ENCODE measurements at regions not wholly inside any gene's neighbourhood (a gene's known extent, or its start where the extent isn't known, plus 50 kb on each side); places are given as distances from the start of the nearest gene placed in this dataset.

DNA sequence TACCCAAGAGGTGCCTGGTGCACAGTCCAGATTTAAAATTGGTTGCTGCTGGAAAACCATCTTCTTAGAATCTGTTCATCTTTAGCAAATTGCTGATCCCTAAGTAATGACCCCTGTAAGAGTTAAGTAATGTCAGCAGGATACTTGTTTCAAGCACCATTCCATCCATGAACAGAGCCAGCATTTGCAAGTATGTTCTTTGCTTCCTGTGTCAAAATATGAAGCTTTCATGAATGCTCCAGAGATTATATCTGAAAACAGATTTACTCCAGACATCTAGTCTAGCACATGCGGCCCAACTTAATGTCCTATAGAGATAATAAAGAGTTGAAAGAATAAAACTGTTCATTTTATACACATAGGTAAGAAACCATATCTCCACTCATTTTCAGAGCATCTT, 98.7 kb upstream of the ZNF438 start:
- Histone ChIP-seq H3K36me3 (ENCODE audit: control insufficient read depth, insufficient read depth, low read length) (no peaks in the 10 kb centered on the region), H3K27me3 (ENCODE audit: control insufficient read depth, insufficient read depth, low read length, poor library complexity, severe bottlenecking) (peaks cover 4% of the 10 kb centered on the region), H3K27ac (ENCODE audit: low read depth, low read length) (no peak overlapping the region), H3K4me3 (ENCODE audit: low read length) (no peak overlapping the region), H3K9ac (ENCODE audit: extremely low read depth, low read length, poor library complexity, severe bottlenecking) (no peak overlapping the region), H3K4me1 (ENCODE audit: control insufficient read depth, insufficient read depth, low read length) (peaks cover 3% of the 10 kb centered on the region), H3K9me3 (ENCODE audit: control insufficient read depth, low read length) (no peaks in the 10 kb centered on the region)
- Mint-ChIP-seq H3K4me1 (peaks cover 21% of the 10 kb centered on the region), H3K9me3 (no peaks in the 10 kb centered on the region), H3K4me3 (no peak overlapping the region), H3K27me3 (ENCODE audit: insufficient read depth) (peaks cover 10% of the 10 kb centered on the region), H3K27ac (no peak overlapping the region), H3K36me3 (ENCODE audit: low read depth) (no peaks in the 10 kb centered on the region)
- no peak for DNase-seq
- TF ChIP-seq, protein P1, sequence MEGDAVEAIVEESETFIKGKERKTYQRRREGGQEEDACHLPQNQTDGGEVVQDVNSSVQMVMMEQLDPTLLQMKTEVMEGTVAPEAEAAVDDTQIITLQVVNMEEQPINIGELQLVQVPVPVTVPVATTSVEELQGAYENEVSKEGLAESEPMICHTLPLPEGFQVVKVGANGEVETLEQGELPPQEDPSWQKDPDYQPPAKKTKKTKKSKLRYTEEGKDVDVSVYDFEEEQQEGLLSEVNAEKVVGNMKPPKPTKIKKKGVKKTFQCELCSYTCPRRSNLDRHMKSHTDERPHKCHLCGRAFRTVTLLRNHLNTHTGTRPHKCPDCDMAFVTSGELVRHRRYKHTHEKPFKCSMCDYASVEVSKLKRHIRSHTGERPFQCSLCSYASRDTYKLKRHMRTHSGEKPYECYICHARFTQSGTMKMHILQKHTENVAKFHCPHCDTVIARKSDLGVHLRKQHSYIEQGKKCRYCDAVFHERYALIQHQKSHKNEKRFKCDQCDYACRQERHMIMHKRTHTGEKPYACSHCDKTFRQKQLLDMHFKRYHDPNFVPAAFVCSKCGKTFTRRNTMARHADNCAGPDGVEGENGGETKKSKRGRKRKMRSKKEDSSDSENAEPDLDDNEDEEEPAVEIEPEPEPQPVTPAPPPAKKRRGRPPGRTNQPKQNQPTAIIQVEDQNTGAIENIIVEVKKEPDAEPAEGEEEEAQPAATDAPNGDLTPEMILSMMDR (conservative IDR thresholded peaks at IDR 0.05), result no peak
- WGBS, 2 experiments (ENCODE audit: insufficient coverage in 1 of 2, insufficient read length in 1 of 2), result no CpG with 5 or more reads among the region's 1 CpG

- no peak overlapping the region for H3K4me3 ChIP-seq (ENCODE audit: low read length)
- Mint-ChIP-seq H3K36me3 (ENCODE audit: low read depth) (no peaks in the 10 kb centered on the region), H3K4me3 (no peak overlapping the region), H3K9me3 (no peaks in the 10 kb centered on the region), H3K27me3 (ENCODE audit: insufficient read depth) (peaks cover 10% of the 10 kb centered on the region), H3K4me1 (peaks cover 21% of the 10 kb centered on the region), H3K27ac (no peak overlapping the region)
- H3K4me1 ChIP-seq (ENCODE audit: control insufficient read depth, insufficient read depth, low read length), result peaks cover 3% of the 10 kb centered on the region
- H3K9me3 ChIP-seq (ENCODE audit: control insufficient read depth, low read length), result no peaks in the 10 kb centered on the region
- 73 to 100% methylated on average over 1 to 2 of the region's 2 CpGs for WGBS, 2 experiments (ENCODE audit: insufficient coverage in 1 of 2, insufficient read length in 1 of 2)
- no peak overlapping the region for H3K27ac ChIP-seq (ENCODE audit: low read depth, low read length)
- no peak for DNase-seq
- TF ChIP-seq, protein P1 (conservative IDR thresholded peaks at IDR 0.05), result no peak
- H3K27me3 ChIP-seq (ENCODE audit: control insufficient read depth, insufficient read depth, low read length, poor library complexity, severe bottlenecking), result no peaks in the 10 kb centered on the region
- no peaks in the 10 kb centered on the region for H3K36me3 ChIP-seq (ENCODE audit: control insufficient read depth, insufficient read depth, low read length)
- no peak overlapping the region for H3K9ac ChIP-seq (ENCODE audit: extremely low read depth, low read length, poor library complexity, severe bottlenecking)
Measured at GRCh38 chr10:31131251-31131650, 99.6 kb upstream of the ZNF438 start.

DNA sequence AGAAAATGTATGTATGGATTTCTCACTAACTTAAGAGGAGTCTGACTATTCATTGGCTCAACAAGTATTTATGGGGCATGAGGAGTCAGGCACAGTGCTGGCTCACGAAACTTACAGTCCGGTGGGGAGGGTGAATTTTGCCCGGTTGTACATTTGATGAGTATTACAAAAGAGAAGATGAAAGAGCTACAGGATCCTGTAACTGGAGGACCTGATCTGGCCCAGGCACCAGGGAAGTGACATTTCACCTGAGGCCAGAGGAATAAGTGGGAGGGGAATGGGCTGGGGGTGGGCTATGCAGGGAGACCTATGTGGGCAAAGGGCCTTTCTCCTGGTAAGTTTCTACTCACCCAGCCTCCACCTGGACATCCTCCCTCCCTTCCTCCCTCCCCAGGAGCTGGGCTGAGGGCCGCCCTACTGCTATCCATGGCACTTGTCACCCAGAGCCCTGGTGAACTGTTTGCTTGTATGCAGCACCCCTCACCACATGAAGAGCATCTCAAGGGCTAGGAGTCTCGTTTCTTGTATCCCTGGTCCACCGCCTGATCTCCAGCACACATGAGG, 101.1 kb upstream of the ZNF438 start:
- peak overlapping the region; percentile 58 for H3K4me3 Mint-ChIP-seq
- H3K4me1 Mint-ChIP-seq, result peaks cover 21% of the 10 kb centered on the region
- Histone ChIP-seq H3K4me1 (ENCODE audit: control insufficient read depth, insufficient read depth, low read length) (peaks cover 3% of the 10 kb centered on the region), H3K27ac (ENCODE audit: low read depth, low read length) (peak overlapping the region; percentile 98), H3K9ac (ENCODE audit: extremely low read depth, low read length, poor library complexity, severe bottlenecking) (no peak overlapping the region), H3K4me3 (ENCODE audit: low read length) (no peak overlapping the region), H3K27me3 (ENCODE audit: control insufficient read depth, insufficient read depth, low read length, poor library complexity, severe bottlenecking) (no peaks in the 10 kb centered on the region), H3K36me3 (ENCODE audit: control insufficient read depth, insufficient read depth, low read length) (no peaks in the 10 kb centered on the region), H3K9me3 (ENCODE audit: control insufficient read depth, low read length) (no peaks in the 10 kb centered on the region)
- no peaks in the 10 kb centered on the region for H3K36me3 Mint-ChIP-seq (ENCODE audit: low read depth)
- peak; percentile 47 for DNase-seq
- 90 to 98% methylated on average over 5 to 6 of the region's 6 CpGs for WGBS, 2 experiments (ENCODE audit: insufficient coverage in 1 of 2, insufficient read length in 1 of 2)
- TF ChIP-seq, protein P1 (conservative IDR thresholded peaks at IDR 0.05), result no peak
- no peaks in the 10 kb centered on the region for H3K9me3 Mint-ChIP-seq
- peaks cover 7% of the 10 kb centered on the region for H3K27me3 Mint-ChIP-seq (ENCODE audit: insufficient read depth)
- H3K27ac Mint-ChIP-seq, result no peak overlapping the region
